A549 (cell line): ENCODE measurements at regions not wholly inside any gene's neighbourhood (a gene's known extent, or its start where the extent isn't known, plus 50 kb on each side); places are given as distances from the start of the nearest gene placed in this dataset.

Experiments used
- ATAC-seq, 2 experiments: fragments of 200-7000 bp in 1 of 2; fragments of >200 bp in 1 of 2; cut with Nextera tagmentation in 1 of 2; cut with Tn5 transposase in 1 of 2; 3 replicates each; pipeline versions ENCODE4 v1.8.0 to v1.9.1; 2018 to 2020; ENCODE audit warnings: mild to moderate bottlenecking in 1 of 2, moderate library complexity in 1 of 2
- CTCF ChIA-PET: fragments of 300-600 bp; sonication (Branson Sonifier 250); formaldehyde crosslinking; extraction: SDS; loops from one replicate; lab custom pipeline; 2021; ENCODE audit warnings: antibody characterized with exemption, inconsistent platforms; lab: Yijun Ruan, JAX
- POLR2A ChIA-PET: fragments of 350-600 bp; formaldehyde crosslinking; extraction: SDS; loops from one replicate; lab custom pipeline; 2021; ENCODE audit warnings: antibody characterized with exemption, inconsistent platforms; lab: Yijun Ruan, JAX
- DNase-seq, 2 experiments: peaks; one replicate each; pipeline versions ENCODE4 v3.0.0 to v3.0.0-alpha.2; 2011 to 2016; ENCODE audit warnings: low read depth in 1 of 2, low spot score in 1 of 2
- FAIRE-seq: peaks from 2 replicates; lab custom pipeline; 2011; peaks lifted over from hg19 to GRCh38; lab: Jason Lieb, UNC
- H3K27ac ChIP-seq, 2 experiments: fragments of >200 bp; sonication (Bioruptor Twin); formaldehyde crosslinking; 3 replicates each; pipeline ENCODE4 v1.5.1; 2016 to 2017
- H3K4me1 ChIP-seq: fragments of >200 bp; sonication (Bioruptor Twin); formaldehyde crosslinking; 3 replicates; pipeline ENCODE4 v1.6.1; 2016
- H3K4me2 ChIP-seq: fragments of >200 bp; sonication (Bioruptor Twin); formaldehyde crosslinking; 3 replicates; pipeline ENCODE4 v1.6.1; 2016
- H3K4me3 ChIP-seq: fragments of >200 bp; sonication (Bioruptor Twin); formaldehyde crosslinking; 3 replicates; pipeline ENCODE4 v1.5.1; 2016
- H3K9me3 ChIP-seq: fragments of >200 bp; sonication (Bioruptor Twin); formaldehyde crosslinking; 3 replicates; pipeline ENCODE4 v1.6.1; 2016
- BHLHE40 ChIP-seq: IDR thresholded peaks from 2 replicates; pipeline ENCODE4 v1.6.1; 2012; ENCODE audit warnings: low read depth, low read length, inconsistent platforms
- CBX8 ChIP-seq: fragments of 200-600 bp; sonication (generic); IDR thresholded peaks from 2 replicates; pipeline ENCODE4 v1.6.1; 2016
- CEBPB ChIP-seq, 2 experiments: fragments of >200 bp in 1 of 2; sonication (Bioruptor Twin) in 1 of 2; formaldehyde crosslinking in 1 of 2; IDR thresholded peaks; 2 replicates each; pipeline ENCODE4 v1.6.1; 2012 to 2016
- CHD4 ChIP-seq: fragments of 200-600 bp; sonication (generic); IDR thresholded peaks from 2 replicates; pipeline ENCODE4 v1.6.1; 2016; ENCODE audit warnings: antibody characterized with exemption, mild to moderate bottlenecking, borderline replicate concordance
- FOSB ChIP-seq: fragments of 250-450 bp; sonication (Bioruptor Pico); IDR thresholded peaks from 2 replicates; pipeline ENCODE4 v1.5.0; 2020; ENCODE audit warnings: mild to moderate bottlenecking, moderate library complexity
- GATA3 ChIP-seq: IDR thresholded peaks from 2 replicates; pipeline ENCODE4 v1.6.1; 2012; ENCODE audit warnings: borderline replicate concordance
- HOXB13 ChIP-seq: fragments of 250-450 bp; sonication (Bioruptor Pico); IDR thresholded peaks from 2 replicates; pipeline ENCODE4 v1.5.0; 2020; ENCODE audit warnings: low read depth, mild to moderate bottlenecking, moderate library complexity
- KDM1A ChIP-seq: fragments of 200-600 bp; sonication (generic); IDR thresholded peaks from 2 replicates; pipeline ENCODE4 v1.6.1; 2016; ENCODE audit warnings: low read depth, mild to moderate bottlenecking
- KDM5A ChIP-seq: fragments of 200-600 bp; sonication (generic); IDR thresholded peaks from 2 replicates; pipeline ENCODE4 v1.6.1; 2016; ENCODE audit warnings: antibody characterized with exemption, mild to moderate bottlenecking
- MAFK ChIP-seq: fragments of 450-650 bp; IDR thresholded peaks from 2 replicates; pipeline ENCODE4 v1.6.1; 2014; ENCODE audit not compliant: partially characterized antibody
- MYC ChIP-seq: IDR thresholded peaks from 2 replicates; pipeline ENCODE4 v1.6.1; 2012; ENCODE audit warnings: mild to moderate bottlenecking, inconsistent platforms, low read length, improper control_type of control experiment, borderline replicate concordance
- NFE2L2 ChIP-seq: fragments of 150-350 bp; conservative IDR thresholded peaks from 2 replicates; pipeline ENCODE4 v1.6.1; 2014; ENCODE audit warnings: low read length
- NR3C1 ChIP-seq: fragments of >200 bp; sonication (Bioruptor Twin); formaldehyde crosslinking; IDR thresholded peaks from 3 replicates; pipeline ENCODE4 v1.6.1; 2017
- RAD21 ChIP-seq, 2 experiments: fragments of >200 bp in 1 of 2; sonication (Bioruptor Twin) in 1 of 2; formaldehyde crosslinking in 1 of 2; IDR thresholded peaks in 1 of 2; conservative IDR thresholded peaks in 1 of 2; 2 replicates in 1 of 2; 3 replicates in 1 of 2; pipeline ENCODE4 v1.6.1; 2012 to 2018; ENCODE audit warnings: inconsistent platforms in 1 of 2
- RARB ChIP-seq: fragments of 250-450 bp; sonication (Bioruptor Pico); IDR thresholded peaks from 2 replicates; pipeline ENCODE4 v1.8.0; 2021; ENCODE audit warnings: mild to moderate bottlenecking, moderate library complexity
- RNF2 ChIP-seq: fragments of 200-600 bp; sonication (generic); IDR thresholded peaks from 2 replicates; pipeline ENCODE4 v1.6.1; 2016; ENCODE audit warnings: low read depth, mild to moderate bottlenecking, antibody characterized with exemption, moderate library complexity, borderline replicate concordance
- SMC3 ChIP-seq: fragments of >200 bp; sonication (Bioruptor Twin); formaldehyde crosslinking; IDR thresholded peaks from 3 replicates; pipeline ENCODE4 v1.6.1; 2018; ENCODE audit warnings: inconsistent platforms
- SREBF2 ChIP-seq: fragments of 450-650 bp; IDR thresholded peaks from 2 replicates; pipeline ENCODE4 v1.6.1; 2014; ENCODE audit warnings: mild to moderate bottlenecking, moderate library complexity
- TFCP2L1 ChIP-seq: fragments of 250-450 bp; sonication (Bioruptor Pico); IDR thresholded peaks from 2 replicates; pipeline ENCODE4 v1.5.0; 2021; ENCODE audit warnings: mild to moderate bottlenecking
- TP53 ChIP-seq: fragments of 250-450 bp; sonication (Bioruptor Pico); IDR thresholded peaks from 2 replicates; pipeline ENCODE4 v1.5.0; 2021; ENCODE audit warnings: mild to moderate bottlenecking, moderate library complexity
- ZNF302 ChIP-seq: fragments of 250-450 bp; sonication (Bioruptor Pico); IDR thresholded peaks from 2 replicates; pipeline ENCODE4 v1.9.0; 2021; ENCODE audit warnings: inconsistent platforms, mild to moderate bottlenecking, moderate library complexity
- WGBS: methylation state at CpG from one replicate; pipeline ENCODE4 v1.1.6; 2017; ENCODE audit errors: missing lambda C conversion rate; 5-methylcytosine and 5-hydroxymethylcytosine counted together
- TF ChIP-seq, protein P1 (sequence below): fragments of 250-450 bp; sonication (Bioruptor Pico); IDR thresholded peaks from 2 replicates; pipeline ENCODE4 v1.5.0; 2021; ENCODE audit warnings: mild to moderate bottlenecking, moderate library complexity, borderline replicate concordance
- TF ChIP-seq, protein P2 (sequence below): IDR thresholded peaks from 2 replicates; pipeline ENCODE4 v1.6.1; 2012
- TF ChIP-seq, protein P3 (sequence below): fragments of >200 bp; sonication (Bioruptor Twin); formaldehyde crosslinking; IDR thresholded peaks from 2 replicates; pipeline ENCODE4 v1.6.1; 2016
- TF ChIP-seq, protein P4 (sequence below): IDR thresholded peaks from 2 replicates; pipeline ENCODE4 v1.6.1; 2012
- TF ChIP-seq, protein P5 (sequence below): fragments of >200 bp; sonication (Bioruptor Twin); formaldehyde crosslinking; IDR thresholded peaks from 3 replicates; pipeline ENCODE4 v1.5.1; 2016

DNA sequence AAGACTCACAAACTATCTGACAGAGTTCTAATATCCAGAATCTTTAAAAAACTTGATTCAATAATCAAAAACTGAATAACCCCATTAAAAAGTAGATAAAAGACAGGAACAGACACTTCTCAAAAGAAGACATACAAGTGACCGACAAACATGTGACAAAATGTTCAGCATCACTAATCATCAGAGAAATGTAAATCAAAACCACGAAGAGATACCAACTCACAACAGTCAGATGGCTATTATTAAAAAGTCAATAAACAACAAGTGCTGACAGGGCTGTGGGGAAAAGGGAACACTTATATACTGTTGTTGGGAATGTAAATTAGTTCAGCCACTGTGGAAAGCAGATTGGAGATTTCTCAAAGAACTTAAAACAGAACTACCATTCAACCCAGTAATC lies 138.1 kb upstream of the RASGEF1B start:
- no peak overlapping the region for H3K4me3 ChIP-seq
- no peak overlapping the region for H3K27ac ChIP-seq
- H3K4me1 ChIP-seq, result no peaks in the 10 kb centered on the region
- POLR2A ChIA-PET, result no interaction called here
- CTCF ChIA-PET, result no interaction called here
- no peak overlapping the region for H3K4me2 ChIP-seq
- 28% methylated on average over 2 of the region's 2 CpGs for WGBS
- DNase-seq (no peak), ATAC-seq (no peak), FAIRE-seq (no peak)
- TF ChIP-seq HOXB13 (CRISPR knock-in tag), result no peak
- no peak for TF ChIP-seq CHD4
- TF ChIP-seq, protein P1, sequence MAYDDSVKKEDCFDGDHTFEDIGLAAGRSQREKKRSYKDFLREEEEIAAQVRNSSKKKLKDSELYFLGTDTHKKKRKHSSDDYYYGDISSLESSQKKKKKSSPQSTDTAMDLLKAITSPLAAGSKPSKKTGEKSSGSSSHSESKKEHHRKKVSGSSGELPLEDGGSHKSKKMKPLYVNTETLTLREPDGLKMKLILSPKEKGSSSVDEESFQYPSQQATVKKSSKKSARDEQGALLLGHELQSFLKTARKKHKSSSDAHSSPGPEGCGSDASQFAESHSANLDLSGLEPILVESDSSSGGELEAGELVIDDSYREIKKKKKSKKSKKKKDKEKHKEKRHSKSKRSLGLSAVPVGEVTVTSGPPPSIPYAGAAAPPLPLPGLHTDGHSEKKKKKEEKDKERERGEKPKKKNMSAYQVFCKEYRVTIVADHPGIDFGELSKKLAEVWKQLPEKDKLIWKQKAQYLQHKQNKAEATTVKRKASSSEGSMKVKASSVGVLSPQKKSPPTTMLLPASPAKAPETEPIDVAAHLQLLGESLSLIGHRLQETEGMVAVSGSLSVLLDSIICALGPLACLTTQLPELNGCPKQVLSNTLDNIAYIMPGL (CRISPR knock-in tag), result no peak
- TF ChIP-seq ZNF302 (CRISPR knock-in tag), result no peak
- TF ChIP-seq, protein P2, sequence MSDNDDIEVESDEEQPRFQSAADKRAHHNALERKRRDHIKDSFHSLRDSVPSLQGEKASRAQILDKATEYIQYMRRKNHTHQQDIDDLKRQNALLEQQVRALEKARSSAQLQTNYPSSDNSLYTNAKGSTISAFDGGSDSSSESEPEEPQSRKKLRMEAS, result no peak
- TF ChIP-seq, protein P3, sequence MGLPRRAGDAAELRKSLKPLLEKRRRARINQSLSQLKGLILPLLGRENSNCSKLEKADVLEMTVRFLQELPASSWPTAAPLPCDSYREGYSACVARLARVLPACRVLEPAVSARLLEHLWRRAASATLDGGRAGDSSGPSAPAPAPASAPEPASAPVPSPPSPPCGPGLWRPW, result no peak
- TF ChIP-seq NFE2L2, result no peak
- TF ChIP-seq FOSB, result no peak
- TF ChIP-seq KDM1A, result no peak
- no peak for TF ChIP-seq CEBPB (IDR thresholded peaks at IDR 0.05)
- TF ChIP-seq SMC3, result no peak
- no peak for TF ChIP-seq TP53
- TF ChIP-seq MAFK, result no peak
- TF ChIP-seq RAD21 (conservative IDR thresholded peaks at IDR 0.05 in 1 of 2, IDR thresholded peaks at IDR 0.05 in 1 of 2), result no peak
- no peak for TF ChIP-seq NR3C1
- TF ChIP-seq RARB, result no peak
- H3K9me3 ChIP-seq, result no peaks in the 10 kb centered on the region

DNA sequence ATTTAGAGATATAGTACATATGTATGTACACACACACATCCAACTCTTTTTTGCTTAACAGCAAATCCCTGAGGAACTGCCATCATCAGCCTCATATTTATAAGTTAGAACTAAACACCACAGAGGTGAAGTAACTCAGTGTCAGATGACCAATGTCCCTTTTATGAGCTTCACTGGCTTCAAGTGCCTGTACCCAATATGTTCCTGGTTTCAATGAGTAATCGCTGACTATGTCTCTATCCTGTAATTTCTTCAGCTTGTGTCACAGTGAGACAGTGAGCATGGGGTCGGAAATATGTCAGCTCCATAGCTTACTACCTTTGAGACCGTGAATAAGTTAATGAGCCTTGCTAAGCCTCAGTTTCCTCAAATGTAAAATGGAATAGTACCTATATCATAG lies 136.2 kb upstream of the RASGEF1B start:
- H3K27ac ChIP-seq, result no peak overlapping the region
- WGBS, result 51% methylated on average over 3 of the region's 3 CpGs
- DNase-seq, result no peak
- ChIA-PET CTCF (no interaction called here), POLR2A (no interaction called here)
- H3K9me3 ChIP-seq, result no peaks in the 10 kb centered on the region
- H3K4me3 ChIP-seq, result no peak overlapping the region
- H3K4me2 ChIP-seq, result no peak overlapping the region
- TF ChIP-seq CEBPB (IDR thresholded peaks at IDR 0.05) (no peak), SREBF2 (no peak), BHLHE40 (no peak)
- TF ChIP-seq, protein P4, sequence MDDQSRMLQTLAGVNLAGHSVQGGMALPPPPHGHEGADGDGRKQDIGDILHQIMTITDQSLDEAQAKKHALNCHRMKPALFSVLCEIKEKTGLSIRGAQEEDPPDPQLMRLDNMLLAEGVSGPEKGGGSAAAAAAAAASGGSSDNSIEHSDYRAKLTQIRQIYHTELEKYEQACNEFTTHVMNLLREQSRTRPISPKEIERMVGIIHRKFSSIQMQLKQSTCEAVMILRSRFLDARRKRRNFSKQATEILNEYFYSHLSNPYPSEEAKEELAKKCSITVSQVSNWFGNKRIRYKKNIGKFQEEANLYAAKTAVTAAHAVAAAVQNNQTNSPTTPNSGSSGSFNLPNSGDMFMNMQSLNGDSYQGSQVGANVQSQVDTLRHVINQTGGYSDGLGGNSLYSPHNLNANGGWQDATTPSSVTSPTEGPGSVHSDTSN, result no peak
- no peak for ATAC-seq
- H3K4me1 ChIP-seq, result no peaks in the 10 kb centered on the region
- FAIRE-seq, result no peak

DNA sequence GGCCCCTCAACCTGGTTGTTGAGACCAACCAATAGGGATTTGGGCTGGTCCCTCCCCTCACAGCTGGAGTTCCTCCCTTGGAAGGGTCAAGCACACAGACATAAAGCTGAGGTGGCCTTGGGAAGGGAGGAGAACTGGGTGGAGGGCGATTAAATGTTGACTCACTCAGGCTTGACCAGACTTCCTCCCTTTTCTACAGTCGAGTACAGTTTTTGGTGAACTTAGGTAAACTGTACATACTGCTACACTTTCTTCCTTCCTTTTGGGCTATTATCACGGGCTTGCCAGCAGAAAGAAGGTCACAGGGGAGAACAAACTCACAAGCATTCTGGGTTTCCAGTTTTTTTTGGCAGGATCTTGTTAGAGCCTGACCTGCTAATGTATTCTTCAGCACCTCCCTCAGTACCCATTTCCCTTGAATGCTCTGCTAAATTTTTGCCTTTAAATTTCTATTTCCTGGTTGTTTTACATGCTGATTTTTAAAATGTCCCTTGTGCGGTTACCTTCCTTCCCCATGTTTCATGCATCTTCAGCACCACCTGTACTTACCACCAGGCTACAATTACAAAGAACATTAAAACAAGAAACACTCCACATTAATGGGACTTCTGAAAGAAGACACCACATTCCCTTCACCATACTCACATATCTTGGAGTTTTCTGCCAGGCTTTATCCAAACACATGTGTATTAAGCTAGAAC lies 135.2 kb upstream of the RASGEF1B start:
- Histone ChIP-seq H3K9me3 (no peaks in the 10 kb centered on the region), H3K4me2 (no peak overlapping the region), H3K4me1 (no peaks in the 10 kb centered on the region), H3K4me3 (no peak overlapping the region)
- DNase-seq, result no peak
- CTCF ChIA-PET, result no interaction called here
- no peak for FAIRE-seq
- POLR2A ChIA-PET, result no interaction called here
- ATAC-seq, result no peak
- TF ChIP-seq CBX8 (no peak), GATA3 (no peak), RNF2 (no peak), ZNF302 (CRISPR knock-in tag) (no peak), CHD4 (no peak), MAFK (no peak), TFCP2L1 (CRISPR knock-in tag) (no peak), KDM1A (no peak), KDM5A (no peak), MYC (no peak)
- TF ChIP-seq, protein P5, sequence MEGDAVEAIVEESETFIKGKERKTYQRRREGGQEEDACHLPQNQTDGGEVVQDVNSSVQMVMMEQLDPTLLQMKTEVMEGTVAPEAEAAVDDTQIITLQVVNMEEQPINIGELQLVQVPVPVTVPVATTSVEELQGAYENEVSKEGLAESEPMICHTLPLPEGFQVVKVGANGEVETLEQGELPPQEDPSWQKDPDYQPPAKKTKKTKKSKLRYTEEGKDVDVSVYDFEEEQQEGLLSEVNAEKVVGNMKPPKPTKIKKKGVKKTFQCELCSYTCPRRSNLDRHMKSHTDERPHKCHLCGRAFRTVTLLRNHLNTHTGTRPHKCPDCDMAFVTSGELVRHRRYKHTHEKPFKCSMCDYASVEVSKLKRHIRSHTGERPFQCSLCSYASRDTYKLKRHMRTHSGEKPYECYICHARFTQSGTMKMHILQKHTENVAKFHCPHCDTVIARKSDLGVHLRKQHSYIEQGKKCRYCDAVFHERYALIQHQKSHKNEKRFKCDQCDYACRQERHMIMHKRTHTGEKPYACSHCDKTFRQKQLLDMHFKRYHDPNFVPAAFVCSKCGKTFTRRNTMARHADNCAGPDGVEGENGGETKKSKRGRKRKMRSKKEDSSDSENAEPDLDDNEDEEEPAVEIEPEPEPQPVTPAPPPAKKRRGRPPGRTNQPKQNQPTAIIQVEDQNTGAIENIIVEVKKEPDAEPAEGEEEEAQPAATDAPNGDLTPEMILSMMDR, result no peak
- TF ChIP-seq, all 56 proteins: peak for 0
- no peak overlapping the region for H3K27ac ChIP-seq
- WGBS, result 21% methylated on average over 4 of the region's 4 CpGs
